Hematopoietic multipotent progenitor cell (in vitro differentiated cells): ENCODE measurements at regions not wholly inside any gene's neighbourhood (a gene's known extent, or its start where the extent isn't known, plus 50 kb on each side); places are given as distances from the start of the nearest gene placed in this dataset.

Source experiments
- DNase-seq, 3 donors: peaks; one replicate each; pipeline ENCODE4 v3.0.0-alpha.2; 2011 to 2015; ENCODE audit warnings: low read depth in 2 of 3, low spot score in 2 of 3

DNA sequence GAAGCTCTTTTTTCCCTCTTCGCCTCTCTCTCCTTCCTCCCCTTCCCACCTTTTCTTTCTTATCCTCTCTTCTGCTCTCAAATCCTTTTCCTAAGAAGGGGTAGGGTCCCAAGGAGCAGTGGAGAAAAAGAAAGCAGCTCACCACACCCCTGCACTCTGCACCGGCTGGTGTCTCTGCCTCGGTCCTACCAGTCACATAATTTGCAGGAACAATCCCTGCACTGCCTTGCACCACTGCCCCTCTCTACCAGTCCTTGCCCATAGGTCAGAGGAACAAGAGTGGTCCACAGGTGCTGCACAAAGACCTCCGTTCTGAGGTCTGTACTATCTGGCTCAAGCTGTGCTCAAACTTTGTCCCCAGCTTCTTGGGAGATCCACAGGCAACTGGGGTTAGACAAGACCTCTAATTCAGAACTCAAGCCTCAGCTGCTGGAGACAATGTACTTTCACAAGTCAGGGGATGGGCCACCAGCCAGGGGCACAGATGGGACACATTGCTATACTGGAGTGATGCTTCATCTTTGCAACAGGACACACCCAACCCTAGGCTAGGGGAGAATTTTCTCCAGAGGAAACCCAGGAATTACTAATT lies 125.4 kb upstream of the ZNF507 start:
- no peak for DNase-seq

DNA sequence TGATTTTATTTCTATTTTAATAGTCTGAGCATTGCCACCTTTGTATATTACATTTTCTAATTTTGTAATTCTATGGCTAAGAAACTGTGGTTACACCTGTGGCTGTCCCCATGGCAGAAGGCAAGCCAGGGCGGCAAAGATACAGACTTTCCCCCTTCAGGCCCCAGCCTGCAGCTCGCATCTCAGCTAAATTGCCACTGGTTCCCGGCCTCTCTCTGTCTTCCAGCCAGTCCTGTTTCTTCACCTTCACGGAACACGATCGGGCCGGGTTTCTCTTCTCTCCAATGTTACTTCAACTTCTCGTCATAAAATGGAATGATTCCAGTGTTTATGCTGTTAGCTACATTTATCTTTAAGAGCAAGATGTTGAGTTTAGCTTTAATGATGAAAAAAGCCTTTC lies 124.5 kb upstream of the ZNF507 start:
- no peak for DNase-seq

DNA sequence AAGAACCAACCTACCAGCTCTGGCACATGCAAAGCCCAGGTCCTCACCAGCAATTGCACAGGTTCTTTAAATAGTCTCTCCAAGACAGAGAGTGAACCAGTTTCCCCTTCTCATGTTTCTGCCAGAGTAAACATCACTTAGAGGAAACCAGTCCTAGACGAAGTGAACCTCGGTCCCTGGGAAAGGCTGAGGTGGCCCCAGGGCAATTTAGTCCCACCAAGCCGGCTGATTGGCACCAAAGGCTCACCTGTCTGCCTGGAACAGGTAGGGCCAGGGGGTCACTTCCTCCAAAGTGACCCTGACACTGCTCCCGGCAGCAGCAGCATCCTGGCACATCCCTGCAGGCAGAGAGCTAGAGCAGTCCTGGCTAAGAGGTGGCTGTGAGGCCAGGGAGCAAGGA lies 122.9 kb upstream of the ZNF507 start:
- no peak for DNase-seq

DNA sequence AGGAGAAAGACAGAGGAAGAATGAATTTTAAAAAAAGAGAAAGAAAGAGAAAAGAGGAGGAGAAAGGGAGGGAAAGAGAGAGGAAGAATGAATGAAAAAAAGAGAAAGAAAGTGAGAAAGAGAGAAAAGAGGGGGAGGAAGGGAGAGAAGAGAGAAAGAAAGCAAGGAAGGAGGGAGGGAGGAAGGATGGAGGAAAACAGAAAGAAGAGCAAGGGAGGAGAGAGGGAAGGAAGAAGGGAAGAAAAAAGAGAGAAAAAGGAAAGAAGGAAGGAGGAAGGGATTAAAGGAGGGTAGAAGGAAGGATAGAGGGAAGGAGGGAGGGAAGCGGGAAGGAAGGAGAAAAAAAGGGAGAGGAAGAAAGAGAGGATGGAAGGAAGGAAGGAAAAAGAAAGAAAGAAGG lies 122.3 kb upstream of the ZNF507 start:
- DNase-seq, result no peak

DNA sequence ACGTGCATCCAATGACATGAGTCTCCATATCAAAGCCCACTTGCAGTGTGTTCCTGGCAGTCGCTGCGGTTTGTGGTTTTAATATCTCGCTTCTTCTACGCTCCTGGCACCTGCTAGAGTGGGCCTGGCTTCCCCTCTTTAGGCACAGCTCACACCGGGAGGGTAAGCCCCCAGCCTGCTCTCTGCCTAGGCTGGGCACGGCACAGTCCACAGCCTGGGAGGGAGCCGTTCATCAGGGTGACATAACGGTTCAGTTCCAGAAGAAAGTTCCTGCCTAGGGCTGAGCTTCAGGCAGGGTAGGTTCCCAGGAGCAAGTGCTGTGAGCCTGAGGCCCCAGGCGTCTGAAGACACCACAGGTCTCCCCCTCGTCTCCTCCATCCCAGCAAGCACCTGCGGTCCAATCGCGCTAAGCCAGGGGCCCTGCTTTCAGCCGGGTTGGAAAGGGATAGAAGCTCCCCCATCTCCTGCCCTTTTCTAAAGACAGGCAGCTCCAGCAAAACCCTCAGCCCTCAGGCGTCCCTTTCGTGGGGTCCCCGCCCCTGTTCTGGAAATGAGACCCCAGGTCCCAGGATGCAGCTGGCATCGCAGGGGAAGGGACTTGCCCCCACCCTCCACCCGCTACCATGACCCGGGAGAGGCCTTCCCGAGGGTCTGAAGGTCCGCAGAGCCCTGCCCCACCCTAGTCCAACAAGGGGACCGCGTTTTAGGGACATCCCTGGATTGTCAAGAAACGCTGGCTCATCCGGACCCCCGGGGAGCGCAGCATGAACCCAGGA lies 121.6 kb upstream of the ZNF507 start:
- DNase-seq, result peak in 2 of 3 donors; percentile 87 to 96

DNA sequence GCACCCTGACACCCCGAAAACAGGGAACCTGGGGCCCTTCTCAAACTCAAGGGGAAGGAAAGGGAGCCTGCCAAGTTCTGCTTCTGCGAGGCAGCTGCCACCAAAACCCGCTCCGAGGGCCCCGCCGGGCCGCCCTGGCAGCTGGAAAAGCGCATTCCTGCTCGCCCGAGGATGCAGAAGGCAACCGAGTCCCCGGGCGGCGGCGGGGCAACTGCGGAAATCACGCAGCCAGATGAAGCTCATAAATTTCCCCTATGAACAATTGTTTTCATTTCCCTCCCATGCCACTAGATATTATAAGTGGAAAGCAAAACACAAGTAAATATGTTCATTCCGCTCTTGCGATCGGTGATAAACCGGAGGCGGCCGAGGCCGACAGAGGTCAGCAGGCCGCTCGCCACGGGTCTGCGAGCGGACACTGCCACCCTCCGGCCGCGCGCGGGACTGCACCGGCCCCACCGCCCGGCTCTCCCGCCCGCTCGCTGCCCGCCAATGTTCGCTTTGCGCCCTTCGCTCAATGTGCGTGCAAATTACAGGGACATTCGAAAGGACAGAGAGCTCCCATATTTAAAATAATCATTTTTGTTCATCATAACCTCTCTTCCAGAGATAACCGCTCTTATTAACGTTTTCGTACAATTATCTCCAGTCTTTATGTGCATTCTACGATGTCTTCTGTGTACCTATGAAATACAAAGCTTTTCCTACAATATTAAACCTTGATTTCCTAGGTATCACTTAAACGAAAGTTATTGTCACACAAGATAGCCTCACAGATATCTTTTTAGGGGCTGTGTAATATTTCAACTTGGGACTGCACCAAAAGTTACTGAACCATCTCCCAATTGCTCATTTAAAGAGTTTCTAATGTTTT lies 120.8 kb upstream of the ZNF507 start:
- peak; percentile 25 to 81 (median 77) for DNase-seq

DNA sequence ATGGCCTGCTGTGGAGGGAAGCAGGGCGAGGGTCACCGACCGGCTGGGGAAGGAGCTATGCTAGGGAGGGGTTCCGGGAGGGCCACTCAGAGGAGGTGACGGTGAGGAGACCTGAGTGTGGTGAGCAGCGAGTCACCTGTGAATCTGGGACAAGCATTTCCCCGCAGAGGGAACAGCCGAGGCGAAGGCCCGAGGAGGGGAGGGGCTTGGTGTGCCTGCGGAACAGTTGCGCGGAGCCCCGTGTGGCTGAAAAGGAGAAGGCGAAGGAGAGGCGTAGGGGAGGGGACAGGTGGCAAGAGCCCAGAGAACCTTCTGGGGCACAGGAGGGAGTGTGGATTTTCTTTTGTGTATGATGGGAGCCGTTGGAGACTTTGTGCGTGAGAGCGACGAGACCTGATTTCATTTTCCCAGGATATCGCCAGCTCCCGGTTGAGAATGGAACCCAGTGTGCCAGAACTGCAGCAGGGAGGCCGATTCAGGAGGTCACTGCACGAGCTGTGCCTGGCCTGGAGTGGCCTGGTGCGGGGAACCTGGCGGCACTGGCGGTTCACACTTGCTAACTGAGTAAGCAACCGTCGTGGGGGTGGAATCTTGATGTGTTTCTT lies 117.7 kb upstream of the ZNF507 start:
- DNase-seq, result no peak

DNA sequence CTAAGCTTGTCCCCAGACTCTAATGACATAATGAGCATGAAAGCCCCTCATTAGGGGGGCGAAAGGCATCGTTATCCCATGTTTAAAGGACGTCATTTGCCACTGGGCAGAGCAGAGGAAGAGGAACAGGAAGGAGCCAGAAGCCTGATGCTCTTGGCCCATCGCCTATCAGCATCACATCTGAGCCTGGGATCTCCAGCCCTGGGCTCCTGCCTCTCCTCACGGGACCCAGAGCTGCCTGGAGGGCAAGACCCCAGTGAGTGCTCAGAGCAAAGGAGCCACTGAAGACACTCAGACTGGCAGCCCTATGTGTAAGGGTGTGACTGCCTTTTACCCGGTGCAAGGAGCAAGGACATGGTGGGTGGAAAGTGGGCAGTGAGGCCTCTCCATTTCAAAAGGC lies 115.0 kb upstream of the ZNF507 start:
- DNase-seq, result no peak

DNA sequence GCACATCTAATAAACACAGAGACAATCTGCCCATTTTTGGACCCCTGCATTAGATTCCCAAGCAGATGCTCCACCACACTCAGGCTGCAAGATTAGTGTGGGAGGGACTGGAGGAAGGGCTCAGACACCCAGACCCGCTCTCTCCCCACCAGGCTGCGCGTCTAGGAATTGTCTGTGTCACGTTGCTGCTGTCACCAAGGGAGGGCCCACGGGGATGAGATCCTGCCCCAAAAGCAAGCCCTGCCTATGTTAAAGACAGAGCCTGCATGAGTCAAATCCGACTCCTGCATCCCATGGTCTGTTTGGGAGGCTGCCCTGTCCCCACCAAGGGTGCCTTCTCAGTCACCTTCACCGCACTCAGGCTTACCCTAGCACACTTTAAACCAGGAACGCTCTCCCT lies 114.4 kb upstream of the ZNF507 start:
- DNase-seq, result no peak

DNA sequence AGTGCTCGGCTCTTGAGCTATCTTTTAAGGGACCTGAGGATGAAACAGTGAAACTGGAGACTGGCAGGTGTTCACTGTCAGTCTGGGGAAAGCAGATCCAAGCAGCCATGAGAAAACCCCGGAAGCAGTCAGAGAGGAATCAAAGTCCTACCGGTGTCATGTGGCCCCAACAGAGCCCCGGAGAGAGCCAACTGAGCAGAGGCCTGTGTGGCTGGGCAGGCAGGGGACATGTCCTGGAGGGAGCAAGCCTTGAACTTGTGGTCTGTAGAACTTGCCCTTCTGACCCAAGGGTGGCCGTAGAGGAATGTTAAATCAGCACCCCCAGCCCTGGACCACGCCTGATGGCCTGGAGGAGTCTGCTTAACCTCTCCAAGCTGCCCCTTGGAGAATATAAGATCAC lies 113.7 kb upstream of the ZNF507 start:
- DNase-seq, result no peak

DNA sequence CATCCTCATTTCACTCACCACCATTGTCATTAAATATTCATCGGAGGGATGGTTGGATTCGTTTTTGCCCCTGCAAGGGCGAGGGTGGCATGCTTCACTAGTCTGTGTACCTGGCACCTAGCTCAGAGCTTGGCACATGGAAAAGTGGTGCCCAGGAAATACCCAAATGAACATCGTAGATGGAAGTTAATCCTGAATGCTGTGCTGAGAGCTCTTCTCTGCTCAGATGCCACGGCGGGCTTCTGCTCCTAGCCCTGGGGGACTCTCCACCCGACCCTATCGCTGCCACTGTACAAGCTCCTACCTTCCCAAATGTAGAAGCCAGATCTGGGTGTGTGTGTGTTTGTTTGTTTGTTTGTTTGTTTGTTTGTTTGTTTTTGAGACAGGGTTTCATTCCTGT lies 113.0 kb upstream of the ZNF507 start:
- DNase-seq, result no peak

DNA sequence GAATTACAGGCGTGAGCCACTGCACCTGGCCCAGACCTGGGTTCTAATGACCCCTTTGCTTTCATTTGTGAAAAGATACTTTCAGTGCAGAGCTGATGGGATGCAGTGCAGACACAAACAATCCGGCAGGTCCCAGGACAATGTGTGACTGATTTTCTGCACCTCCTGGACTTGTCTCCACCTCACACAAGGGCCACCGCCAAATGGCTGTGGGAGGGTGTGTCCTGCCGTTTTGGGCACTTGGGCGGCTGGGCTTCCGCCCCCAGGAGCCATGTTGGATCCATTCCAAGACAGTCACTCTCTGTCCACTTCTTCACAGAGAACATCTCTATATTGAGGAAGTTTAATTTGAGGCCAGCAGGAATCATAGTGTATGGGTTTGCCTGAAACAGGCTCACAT lies 112.3 kb upstream of the ZNF507 start:
- DNase-seq, result no peak

DNA sequence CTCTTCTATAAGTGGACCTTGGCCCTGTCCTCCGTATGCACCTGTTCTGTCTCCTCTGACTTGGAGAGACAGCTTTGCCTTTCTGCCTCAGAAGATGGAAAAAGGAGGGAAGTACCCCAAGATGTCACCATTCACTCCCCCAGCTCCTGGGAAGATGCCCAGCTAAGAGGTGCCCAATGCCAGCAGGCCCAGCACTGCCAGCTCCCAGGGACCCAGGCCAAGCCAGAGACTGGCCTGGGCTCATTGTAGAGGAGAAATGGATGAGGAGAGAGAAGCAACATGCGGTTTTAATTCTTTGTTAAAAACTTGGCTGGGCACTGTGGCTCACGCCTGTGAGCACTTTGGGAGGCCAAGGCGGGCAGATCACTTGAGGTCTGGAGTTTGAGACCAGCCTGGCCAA lies 111.5 kb upstream of the ZNF507 start:
- DNase-seq, result no peak

DNA sequence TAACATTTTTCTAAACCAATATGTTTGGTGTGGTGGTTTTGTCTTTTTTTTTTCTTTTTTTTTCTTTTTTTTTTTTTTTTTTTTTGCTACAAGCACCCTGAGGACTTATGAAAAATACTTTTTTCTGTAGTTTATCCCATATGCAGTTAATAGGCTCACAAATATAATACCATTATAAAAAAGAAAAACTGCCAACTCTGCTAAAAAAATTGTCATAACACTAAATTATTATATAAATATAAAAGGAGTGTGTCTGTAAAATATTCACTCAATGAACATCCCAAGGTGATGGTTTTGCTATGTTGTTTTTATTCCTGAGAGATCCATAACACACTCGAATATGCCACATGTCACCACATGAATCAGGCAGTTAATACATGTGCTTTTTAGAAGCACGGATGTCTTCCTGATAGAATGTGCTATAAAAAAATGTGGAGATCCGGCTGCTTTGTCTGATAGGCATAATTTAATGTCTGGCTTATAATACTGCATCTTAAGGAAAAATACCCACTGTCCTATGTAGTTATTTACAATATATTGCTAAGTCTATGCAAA lies 110.7 kb upstream of the ZNF507 start:
- no peak for DNase-seq

DNA sequence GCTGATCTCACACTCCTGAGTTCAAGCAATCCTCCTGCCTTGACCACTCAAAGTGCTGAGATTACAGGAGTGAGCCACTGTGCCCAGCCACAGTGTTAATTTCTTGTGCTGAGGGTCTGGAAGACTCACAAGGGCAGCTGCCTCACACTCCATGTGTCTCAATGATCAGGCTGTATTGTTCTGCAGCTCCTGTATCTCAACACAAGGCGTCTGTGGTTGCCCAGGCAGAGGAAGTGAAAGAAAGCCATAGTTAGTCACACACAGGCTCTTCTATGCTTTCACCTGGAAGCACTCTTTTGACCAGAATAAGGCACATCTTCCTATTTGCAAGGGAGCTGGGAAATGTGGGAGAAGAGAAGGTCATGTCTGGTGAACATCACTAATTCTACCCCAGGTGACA lies 107.3 kb upstream of the ZNF507 start:
- peak in 1 of 3 donors; percentile 23 for DNase-seq

DNA sequence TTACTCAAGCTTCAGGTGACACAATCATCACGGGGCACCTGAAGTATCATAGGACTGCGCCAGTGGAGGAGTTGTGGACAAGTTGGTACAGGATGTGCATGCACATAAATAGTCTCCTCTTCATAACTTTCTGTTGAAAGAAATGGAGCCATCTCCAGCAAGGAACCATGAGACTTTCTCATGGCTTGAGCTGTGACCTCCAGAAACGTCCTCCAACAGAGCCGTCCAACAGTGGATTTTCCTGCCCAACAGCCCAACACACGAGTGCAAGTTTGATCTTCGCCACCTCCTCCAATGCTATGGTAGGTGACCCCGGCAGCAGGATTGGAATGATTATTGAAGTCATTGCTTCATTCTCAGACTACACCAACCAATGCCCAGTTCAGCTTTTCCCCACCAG lies 105.1 kb upstream of the ZNF507 start:
- no peak for DNase-seq

DNA sequence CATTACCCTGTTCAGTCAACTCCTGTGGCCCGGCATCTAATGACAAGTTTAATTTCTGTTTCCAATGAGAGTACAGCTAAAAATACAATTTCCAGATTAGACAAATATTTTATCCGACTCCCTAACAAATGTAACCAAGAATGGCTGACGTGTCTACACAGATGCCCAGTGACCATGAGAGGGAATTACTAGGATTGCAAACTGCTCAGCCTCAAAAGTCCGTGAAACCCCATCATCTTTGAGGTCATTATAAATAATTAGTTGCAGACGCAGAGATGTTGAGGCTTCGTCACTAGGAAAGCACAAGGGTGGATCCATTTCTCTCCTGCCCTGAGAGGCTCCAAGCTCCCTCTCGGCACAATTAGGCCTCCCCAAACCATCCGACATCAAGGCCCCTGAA lies 104.1 kb upstream of the ZNF507 start:
- DNase-seq, result no peak

DNA sequence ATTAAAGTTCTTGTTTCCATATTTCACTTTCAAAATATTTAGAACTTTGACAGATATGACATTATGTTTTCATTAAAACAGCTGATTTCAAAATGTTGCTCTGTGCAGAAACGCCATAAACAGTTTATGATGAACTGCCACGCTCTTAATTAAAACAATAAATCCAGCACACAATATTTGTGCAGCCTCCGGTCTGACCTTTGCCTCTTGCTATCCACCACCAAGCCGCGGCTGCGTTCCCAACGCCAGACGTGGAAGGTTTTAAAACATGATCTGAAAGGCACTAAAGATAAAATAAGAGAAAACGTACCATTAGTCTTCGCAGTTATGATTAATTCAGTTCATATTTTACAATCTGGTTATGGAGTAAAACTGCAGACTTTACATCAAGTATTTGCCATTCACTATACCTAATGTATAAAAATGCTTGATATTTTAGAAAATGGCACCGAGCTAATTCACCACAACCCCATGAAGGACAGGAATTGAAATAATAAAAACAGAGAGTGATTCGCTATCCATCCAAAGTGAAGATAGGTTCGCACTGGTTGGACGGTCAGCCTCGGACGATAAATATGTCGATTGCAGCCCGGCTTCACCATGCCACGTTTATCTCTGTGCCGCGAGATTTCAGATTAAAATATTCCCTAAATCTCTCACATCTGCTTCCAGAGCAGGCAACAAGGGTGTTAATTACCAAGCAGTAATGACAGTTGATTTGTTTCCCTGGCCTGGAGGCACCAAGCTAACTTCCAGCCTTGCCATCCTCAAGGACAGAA lies 103.3 kb upstream of the ZNF507 start:
- DNase-seq, result no peak

DNA sequence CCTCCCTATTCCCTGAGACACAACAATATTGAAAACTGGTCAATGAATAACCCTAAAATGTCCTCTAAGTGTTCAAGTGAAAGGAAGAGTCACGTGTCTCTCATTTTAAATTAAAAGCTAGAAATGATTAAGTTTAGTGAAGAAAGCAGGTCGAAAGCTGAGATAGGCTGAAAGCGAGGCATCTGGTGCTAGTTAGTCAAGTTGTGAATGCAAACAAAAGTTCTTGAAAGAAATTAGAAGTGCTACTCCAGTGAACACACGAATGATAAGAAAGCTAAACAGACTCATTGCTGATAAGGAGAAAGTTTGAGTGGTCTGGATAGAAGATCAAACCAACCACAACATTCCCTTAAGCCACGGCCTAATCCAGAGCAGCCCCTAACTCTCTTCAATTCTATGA lies 99.4 kb upstream of the ZNF507 start:
- no peak for DNase-seq

DNA sequence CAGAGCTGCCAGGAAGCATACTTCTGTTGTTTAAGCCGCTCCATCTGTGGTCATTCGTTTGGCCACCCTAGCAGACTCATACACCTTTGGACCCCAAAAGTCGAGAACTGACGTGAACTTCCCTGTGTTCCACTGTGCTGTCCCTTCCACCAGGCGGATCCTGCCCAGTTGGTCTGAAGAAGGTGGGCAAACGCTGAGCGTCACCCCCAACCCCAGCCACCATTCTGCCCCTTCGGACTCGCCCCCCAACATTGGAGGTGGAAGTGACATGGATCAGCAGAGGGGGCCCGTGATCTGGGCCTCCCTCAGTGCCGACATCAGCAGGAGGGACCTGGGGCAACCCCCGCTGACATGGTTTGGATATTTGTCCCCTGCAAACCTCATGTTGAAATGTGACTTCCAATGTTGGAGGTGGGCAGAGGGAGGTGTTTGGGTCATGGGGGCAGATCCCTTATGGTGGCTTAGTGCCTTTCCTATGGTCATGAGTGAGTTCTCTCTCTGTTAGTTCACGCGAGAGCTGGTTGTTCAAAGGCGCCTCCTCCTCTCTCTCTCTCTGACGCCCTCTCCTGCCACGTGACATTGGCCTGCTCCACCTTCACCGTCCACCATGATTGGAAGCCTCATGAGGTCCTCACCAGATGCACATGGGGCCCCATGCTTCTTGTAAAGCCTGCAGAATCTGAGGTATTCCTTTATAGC lies 93.6 kb upstream of the ZNF507 start:
- DNase-seq, result no peak
